ENCODE measurements at regions not wholly inside any gene's neighbourhood (a gene's known extent, or its start where the extent isn't known, plus 50 kb on each side); places are given as distances from the start of the nearest gene placed in this dataset.
A peak's percentile ranks its signal among the peaks of the same experiment; 100 is the strongest.
"Not testable (repeated sequence)": the region's sequence is repeated elsewhere in the genome, so short reads cannot be mapped to it uniquely, and the experiment has no call there.

DNA sequence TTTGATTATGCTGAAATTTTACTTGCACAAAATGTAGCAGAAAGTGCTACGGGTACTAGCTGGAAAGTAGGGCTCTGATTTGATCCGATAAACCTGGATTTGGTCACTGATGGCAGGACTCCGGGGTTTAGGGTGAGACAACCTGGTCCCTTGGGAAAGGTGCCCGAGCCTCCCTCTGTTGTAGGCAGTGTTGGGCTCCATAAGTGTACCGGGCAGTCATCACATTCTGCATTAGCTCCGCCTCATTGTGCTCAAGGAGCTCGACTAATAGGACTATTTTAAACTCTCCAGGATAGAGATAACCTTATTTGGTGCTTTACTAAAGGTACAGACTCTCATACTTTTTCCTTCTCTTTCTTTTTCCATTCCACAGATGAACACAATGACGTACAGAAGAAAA lies 117.6 kb downstream of the UTRN start:
- H3K36me3 Mint-ChIP-seq, result peaks cover 7 to 22% of the 10 kb centered on the region in 2 donors

GRCh38 chr6:144405163-144405562 lies 120.0 kb downstream of the UTRN start:
- Mint-ChIP-seq H3K36me3 (peaks cover 0 to 13% of the 10 kb centered on the region in 2 donors), H3K9me3 (no peaks in the 10 kb centered on the region), H3K27ac (no peak overlapping the region)
- DNase-seq (ENCODE audit: low spot score in 2 of 2) (no peak), ATAC-seq (no peak)

More for the DNA sequence above, 117.6 kb downstream of the UTRN start:
- ATAC-seq (no peak), DNase-seq (ENCODE audit: low spot score in 2 of 2) (no peak)
- peaks cover 0 to 7% of the 10 kb centered on the region in 2 donors for H3K9me3 Mint-ChIP-seq
- no peak overlapping the region for H3K27ac Mint-ChIP-seq

DNA sequence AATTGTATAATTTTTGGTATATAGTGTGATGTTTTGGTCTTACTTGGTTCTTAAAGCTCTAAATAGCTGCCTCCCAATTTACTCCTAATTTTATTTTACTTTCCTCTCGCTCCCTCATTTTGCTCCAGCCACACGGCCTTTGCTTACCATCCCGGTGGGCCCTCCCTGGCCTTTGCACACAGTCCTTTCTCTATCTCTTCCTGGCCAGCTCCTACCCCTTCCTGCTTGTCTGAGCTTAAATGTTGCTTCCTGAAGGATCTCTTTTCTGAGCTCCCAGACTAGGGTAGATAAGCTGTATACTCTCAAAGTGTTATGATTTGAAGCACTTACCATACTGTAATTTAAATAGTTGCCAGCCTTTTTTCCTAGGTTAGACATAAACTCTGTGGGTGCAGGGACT lies 121.7 kb downstream of the UTRN start:
- peaks cover 0 to 25% of the 10 kb centered on the region in 2 donors for H3K36me3 Mint-ChIP-seq
- no peak overlapping the region for H3K27ac Mint-ChIP-seq
- H3K9me3 Mint-ChIP-seq, result no peaks in the 10 kb centered on the region
- no peak for DNase-seq (ENCODE audit: low spot score in 2 of 2)
- ATAC-seq, result no peak

- no peaks in the 10 kb centered on the region for H3K9me3 Mint-ChIP-seq
- no peak overlapping the region for H3K27ac Mint-ChIP-seq
- DNase-seq (ENCODE audit: low spot score in 2 of 2), result no peak
- no peak for ATAC-seq
- H3K36me3 Mint-ChIP-seq, result peaks cover 0 to 28% of the 10 kb centered on the region in 2 donors
Measured at GRCh38 chr6:144408161-144408560, 123.0 kb downstream of the UTRN start.

DNA sequence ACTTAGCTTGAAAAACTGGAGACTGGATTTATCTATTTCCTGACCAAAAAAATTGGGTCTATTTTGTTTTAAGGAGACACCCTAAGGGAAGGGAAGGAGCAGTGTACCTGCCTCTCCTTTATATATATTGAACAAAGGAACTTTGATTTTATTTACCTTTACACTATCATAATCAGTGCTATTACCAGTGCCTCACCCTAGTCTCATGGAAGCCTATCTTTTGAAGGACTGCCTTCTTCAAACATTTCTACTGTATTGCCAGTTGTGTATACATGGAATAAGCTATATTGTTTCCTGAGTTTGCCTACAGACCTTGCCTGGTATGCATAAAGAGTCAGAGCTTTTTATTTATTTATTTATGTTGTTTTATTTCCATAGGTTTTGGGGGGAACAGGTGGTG lies 124.9 kb downstream of the UTRN start:
- DNase-seq (ENCODE audit: low spot score in 2 of 2), result no peak
- Mint-ChIP-seq H3K27ac (no peak overlapping the region), H3K9me3 (no peaks in the 10 kb centered on the region), H3K36me3 (peaks cover 0 to 17% of the 10 kb centered on the region in 2 donors)
- ATAC-seq, result no peak

- not testable (repeated sequence) for H3K27ac Mint-ChIP-seq; H3K9me3 Mint-ChIP-seq; DNase-seq (ENCODE audit: low spot score in 2 of 2); ATAC-seq
- peaks cover 0 to 17% of the 10 kb centered on the region in 2 donors for H3K36me3 Mint-ChIP-seq
Measured at GRCh38 chr6:144410574-144410973, 125.4 kb downstream of the UTRN start.

GRCh38 chr6:144411531-144412165 lies 126.5 kb downstream of the UTRN start:
- H3K27ac Mint-ChIP-seq, result peak overlapping the region; percentile 3 to 93
- peaks cover 0 to 17% of the 10 kb centered on the region in 2 donors for H3K36me3 Mint-ChIP-seq
- H3K9me3 Mint-ChIP-seq, result no peaks in the 10 kb centered on the region
- DNase-seq (ENCODE audit: low spot score in 2 of 2) (no peak), ATAC-seq (peak; percentile 45 to 69)

GRCh38 chr6:144413418-144413817 lies 128.3 kb downstream of the UTRN start:
- Mint-ChIP-seq H3K36me3 (peaks cover 0 to 17% of the 10 kb centered on the region in 2 donors), H3K9me3 (no peaks in the 10 kb centered on the region), H3K27ac (no peak overlapping the region)
- ATAC-seq (no peak), DNase-seq (ENCODE audit: low spot score in 2 of 2) (no peak)

- ATAC-seq (no peak), DNase-seq (ENCODE audit: low spot score in 2 of 2) (no peak)
- H3K27ac Mint-ChIP-seq, result no peak overlapping the region
- H3K36me3 Mint-ChIP-seq, result peaks cover 0 to 17% of the 10 kb centered on the region in 2 donors
- H3K9me3 Mint-ChIP-seq, result no peaks in the 10 kb centered on the region
Measured at GRCh38 chr6:144415014-144415413, 129.9 kb downstream of the UTRN start.

DNA sequence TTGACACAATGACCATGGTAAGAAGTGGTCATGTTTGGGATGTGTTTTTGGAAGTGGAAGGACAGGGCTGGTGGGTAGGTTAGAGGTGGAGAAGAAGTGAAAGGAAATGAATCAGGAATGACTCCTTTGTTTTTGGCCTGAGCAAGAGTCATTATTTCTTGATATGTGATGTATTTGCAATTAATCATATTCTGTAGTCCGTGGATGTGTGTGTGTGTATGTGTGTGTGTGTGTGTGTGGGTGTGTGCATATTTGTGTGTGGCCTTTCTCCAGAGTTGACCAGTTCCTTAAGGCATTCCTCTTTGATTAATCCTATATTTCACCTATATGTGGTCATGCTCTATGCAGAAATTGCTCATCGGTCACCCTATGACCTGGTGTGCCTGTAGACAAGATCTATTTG lies 130.7 kb downstream of the UTRN start:
- DNase-seq (ENCODE audit: low spot score in 2 of 2) (no peak), ATAC-seq (no peak)
- peaks cover 0 to 13% of the 10 kb centered on the region in 2 donors for H3K36me3 Mint-ChIP-seq
- H3K9me3 Mint-ChIP-seq, result no peaks in the 10 kb centered on the region
- H3K27ac Mint-ChIP-seq, result no peak overlapping the region

- Mint-ChIP-seq H3K9me3 (no peaks in the 10 kb centered on the region), H3K27ac (no peak overlapping the region), H3K36me3 (peaks cover 0 to 9% of the 10 kb centered on the region in 2 donors)
- ATAC-seq (no peak), DNase-seq (ENCODE audit: low spot score in 2 of 2) (no peak)
Measured at GRCh38 chr6:144416244-144416643, 131.1 kb downstream of the UTRN start.

- Mint-ChIP-seq H3K36me3 (peaks cover 0 to 5% of the 10 kb centered on the region in 2 donors), H3K27ac (no peak overlapping the region), H3K9me3 (no peaks in the 10 kb centered on the region)
- ATAC-seq, result no peak
- no peak for DNase-seq (ENCODE audit: low spot score in 2 of 2)
Measured at GRCh38 chr6:144416773-144417172, 131.6 kb downstream of the UTRN start.

DNA sequence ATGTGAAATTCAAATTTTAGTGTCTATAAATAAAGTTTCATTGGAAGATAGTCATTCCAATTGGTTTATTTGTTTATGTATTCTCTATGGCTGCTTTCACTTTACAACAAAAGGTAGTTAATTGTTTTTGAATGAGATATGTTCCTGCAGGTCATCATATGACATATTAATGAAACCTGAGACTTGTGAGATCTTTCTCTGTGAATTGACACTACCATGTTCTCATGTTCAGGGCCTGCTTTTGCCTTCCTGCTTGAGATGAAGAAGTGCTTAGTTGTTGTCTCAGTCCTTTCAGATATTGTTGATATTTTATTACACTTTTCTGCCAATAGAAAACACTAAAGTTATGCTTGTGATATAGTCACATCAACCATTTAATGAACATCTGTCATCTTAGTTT lies 132.5 kb downstream of the UTRN start:
- ATAC-seq, result no peak
- Mint-ChIP-seq H3K36me3 (peaks cover 0 to 5% of the 10 kb centered on the region in 2 donors), H3K9me3 (no peaks in the 10 kb centered on the region)

GRCh38 chr6:144418959-144419545 lies 133.9 kb downstream of the UTRN start:
- DNase-seq (ENCODE audit: low spot score in 2 of 2) (no peak), ATAC-seq (no peak)
- no peak overlapping the region for H3K27ac Mint-ChIP-seq
- H3K9me3 Mint-ChIP-seq, result no peaks in the 10 kb centered on the region
- no peaks in the 10 kb centered on the region for H3K36me3 Mint-ChIP-seq

More for the DNA sequence above, 132.5 kb downstream of the UTRN start:
- no peak overlapping the region for H3K27ac Mint-ChIP-seq
- DNase-seq (ENCODE audit: low spot score in 2 of 2), result no peak

GRCh38 chr6:144423167-144423566 lies 138.0 kb downstream of the UTRN start:
- no peak overlapping the region for H3K27ac Mint-ChIP-seq
- H3K36me3 Mint-ChIP-seq, result no peaks in the 10 kb centered on the region
- DNase-seq (ENCODE audit: low spot score in 2 of 2), result no peak
- H3K9me3 Mint-ChIP-seq, result no peaks in the 10 kb centered on the region
- ATAC-seq, result no peak

DNA sequence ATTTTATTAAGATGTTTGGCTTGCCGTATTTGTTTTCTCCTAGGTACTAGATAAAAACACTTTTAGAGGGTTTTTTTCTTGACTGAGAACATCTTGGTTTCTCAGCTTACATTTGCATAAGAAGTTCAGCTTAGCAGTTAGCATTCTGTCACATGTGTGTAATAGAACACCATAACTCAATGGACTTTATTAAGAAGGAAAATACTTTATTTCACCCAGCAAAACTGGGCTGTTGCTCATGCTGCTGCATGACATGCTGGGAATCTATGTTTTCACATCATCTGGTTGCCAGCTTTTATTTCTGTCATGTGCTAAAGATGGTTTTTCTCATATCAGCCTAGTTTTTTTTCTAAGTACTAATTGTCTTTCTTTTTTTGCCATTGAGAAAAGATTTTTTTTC lies 144.6 kb downstream of the UTRN start:
- Mint-ChIP-seq H3K36me3 (peaks cover 6% of the 10 kb centered on the region in 2 donors), H3K9me3 (no peaks in the 10 kb centered on the region), H3K27ac (no peak overlapping the region)
- ATAC-seq, result no peak
- no peak for DNase-seq (ENCODE audit: low spot score in 2 of 2)

DNA sequence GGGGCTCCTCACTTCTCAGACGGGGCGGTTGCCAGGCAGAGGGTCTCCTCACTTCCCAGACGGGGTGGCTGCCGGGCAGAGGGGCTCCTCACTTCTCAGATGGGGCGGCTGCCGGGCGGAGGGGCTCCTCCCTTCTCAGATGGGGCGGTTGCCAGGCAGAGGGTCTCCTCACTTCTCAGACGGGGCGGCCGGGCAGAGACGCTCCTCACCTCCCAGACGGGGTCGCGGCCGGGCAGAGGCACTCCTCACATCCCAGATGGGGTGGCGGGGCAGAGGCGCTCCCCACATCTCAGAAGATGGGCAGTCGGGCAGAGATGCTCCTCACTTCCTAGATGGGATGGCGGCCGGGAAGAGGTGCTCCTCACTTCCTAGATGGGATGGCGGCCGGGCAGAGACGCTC lies 148.3 kb downstream of the UTRN start:
- not testable (repeated sequence) for H3K27ac Mint-ChIP-seq; ATAC-seq; H3K9me3 Mint-ChIP-seq; DNase-seq (ENCODE audit: low spot score in 2 of 2)
- peaks cover 16 to 19% of the 10 kb centered on the region in 2 donors for H3K36me3 Mint-ChIP-seq

Measured in activated naive CD4-positive, alpha-beta T cell treated with anti-CD3 and anti-CD28 coated beads, Interleukin-2, amount 50 U/mL, for 72 hours (primary cell).